SH-SY5Y (cell line): ENCODE measurements at regions not wholly inside any gene's neighbourhood (a gene's known extent, or its start where the extent isn't known, plus 50 kb on each side); places are given as distances from the start of the nearest gene placed in this dataset.

Experiments
- GATA2 ChIP-seq: IDR thresholded peaks from 2 replicates; pipeline ENCODE4 v1.6.1; 2011; ENCODE audit warnings: mild to moderate bottlenecking, low read depth, low read length
- GATA3 ChIP-seq: IDR thresholded peaks from 2 replicates; pipeline ENCODE4 v1.6.1; 2011; ENCODE audit warnings: low read depth, mild to moderate bottlenecking, low read length, moderate library complexity

- TF ChIP-seq GATA2, result no peak
- no peak for TF ChIP-seq GATA3
These were observed 182.2 kb downstream of the ZFP36L2 start for GRCh38 chr2:43044093-43044681.

DNA sequence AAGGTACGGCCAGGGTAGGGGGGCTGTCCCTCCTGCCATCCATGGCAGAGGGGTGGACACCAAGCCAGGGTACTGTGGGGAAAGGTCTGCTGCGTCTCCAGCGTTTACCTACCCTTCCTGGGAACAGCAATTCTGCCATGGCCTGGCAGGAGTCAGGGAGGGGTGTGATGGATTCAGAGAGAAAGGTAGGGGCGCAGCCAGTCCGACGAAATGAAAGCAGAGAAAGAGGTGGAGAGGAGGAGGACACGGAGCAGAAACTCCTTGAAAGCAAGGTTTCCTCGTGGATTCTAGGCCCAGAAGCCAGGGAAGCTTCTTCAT is 182.9 kb downstream of the ZFP36L2 start:
- TF ChIP-seq GATA3 (no peak), GATA2 (no peak)

DNA sequence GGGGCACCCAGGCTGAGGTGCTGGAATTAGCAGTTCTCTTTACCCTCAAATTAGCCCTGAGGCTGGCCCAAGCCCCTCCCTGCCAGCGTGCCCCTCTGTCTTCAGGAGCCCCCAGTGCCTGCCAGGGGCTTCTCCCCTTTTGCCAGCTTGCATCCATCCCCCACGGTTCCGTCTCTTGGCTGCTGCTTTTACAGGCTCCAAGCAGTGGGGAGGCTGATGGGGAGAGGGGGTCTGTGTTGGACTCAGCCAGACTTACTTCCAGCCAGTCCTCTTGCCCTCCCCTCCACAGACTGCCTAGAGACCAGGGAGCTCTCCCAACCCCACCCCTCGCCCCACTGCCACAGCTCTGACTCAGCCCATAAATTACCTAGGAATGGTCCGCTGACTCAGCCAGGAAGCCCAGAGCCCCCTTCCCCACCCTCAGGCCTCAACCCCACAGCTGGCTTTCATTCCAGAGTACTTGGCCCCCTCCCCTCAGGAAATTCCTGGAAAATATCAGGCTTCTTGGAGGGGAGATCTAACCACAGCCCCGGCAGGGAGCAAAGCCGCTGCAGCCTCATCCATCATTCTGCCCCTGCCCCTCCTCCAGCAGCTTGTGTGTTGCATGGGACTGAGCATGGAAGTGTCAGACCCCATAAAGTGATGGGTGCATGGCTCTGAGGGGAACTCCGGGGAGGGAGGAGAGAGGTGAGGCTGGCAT is 184.6 kb downstream of the ZFP36L2 start:
- TF ChIP-seq GATA3 (no peak), GATA2 (no peak)

DNA sequence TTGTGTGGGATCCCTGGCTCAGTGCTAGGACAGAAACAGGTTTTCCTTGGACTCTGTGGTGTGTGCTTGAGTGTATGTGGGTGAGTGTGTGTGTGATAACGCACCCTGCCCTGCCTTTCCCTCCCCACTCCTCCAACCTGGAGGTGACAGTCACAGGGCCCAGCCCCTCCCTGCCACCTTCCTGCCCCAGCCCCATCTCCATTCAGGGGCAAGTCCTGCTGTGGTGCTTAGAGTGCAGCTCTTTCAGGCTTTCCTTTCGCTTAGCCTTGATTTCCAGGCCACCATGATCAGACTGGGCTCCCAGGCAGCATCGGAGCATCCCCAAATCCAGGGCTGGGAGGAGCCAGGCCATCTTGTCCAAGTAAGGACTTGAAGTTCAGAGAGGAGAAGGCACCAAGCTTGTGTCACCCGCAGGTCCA is 185.2 kb downstream of the ZFP36L2 start:
- TF ChIP-seq GATA3 (no peak), GATA2 (no peak)

DNA sequence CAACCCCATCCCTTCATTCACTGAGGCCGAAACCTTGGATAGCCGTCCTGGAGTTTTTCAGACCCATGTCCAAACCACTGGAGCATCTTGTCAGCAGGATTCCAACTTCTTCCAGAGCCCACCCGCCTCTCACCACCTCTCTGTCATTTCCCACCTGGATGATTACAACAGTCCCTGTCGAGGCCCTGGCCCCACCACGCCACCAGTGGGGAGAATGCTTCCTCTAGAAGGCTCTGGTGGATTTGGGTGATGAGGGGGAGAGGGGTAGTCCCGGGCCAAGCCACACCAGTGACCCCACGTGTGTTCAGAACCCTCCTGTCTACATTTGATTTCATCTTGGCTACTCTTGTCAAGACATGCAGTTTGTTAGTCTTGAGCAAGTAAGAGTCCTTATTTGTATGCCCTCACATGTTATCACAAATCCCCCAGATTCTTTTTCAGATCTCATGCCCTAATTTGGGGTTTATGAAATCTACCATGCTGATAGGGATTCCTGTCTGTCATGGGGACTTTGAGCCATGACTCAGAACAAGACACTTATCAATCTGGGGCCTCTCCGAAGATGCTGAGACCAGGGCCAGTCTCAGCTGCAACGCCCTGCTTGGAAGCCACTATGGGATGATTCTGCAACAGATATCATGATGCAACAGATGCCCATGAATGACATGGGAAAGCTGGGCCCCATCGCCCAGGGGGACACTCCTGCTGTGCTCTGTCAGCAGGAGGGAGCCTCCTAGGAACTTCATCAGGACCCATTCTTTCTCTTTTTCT is 186.1 kb downstream of the ZFP36L2 start:
- no peak for TF ChIP-seq GATA3
- 0 out of 2 replicates have a peak, but pooled peaks have one; percentile 34 for TF ChIP-seq GATA2

DNA sequence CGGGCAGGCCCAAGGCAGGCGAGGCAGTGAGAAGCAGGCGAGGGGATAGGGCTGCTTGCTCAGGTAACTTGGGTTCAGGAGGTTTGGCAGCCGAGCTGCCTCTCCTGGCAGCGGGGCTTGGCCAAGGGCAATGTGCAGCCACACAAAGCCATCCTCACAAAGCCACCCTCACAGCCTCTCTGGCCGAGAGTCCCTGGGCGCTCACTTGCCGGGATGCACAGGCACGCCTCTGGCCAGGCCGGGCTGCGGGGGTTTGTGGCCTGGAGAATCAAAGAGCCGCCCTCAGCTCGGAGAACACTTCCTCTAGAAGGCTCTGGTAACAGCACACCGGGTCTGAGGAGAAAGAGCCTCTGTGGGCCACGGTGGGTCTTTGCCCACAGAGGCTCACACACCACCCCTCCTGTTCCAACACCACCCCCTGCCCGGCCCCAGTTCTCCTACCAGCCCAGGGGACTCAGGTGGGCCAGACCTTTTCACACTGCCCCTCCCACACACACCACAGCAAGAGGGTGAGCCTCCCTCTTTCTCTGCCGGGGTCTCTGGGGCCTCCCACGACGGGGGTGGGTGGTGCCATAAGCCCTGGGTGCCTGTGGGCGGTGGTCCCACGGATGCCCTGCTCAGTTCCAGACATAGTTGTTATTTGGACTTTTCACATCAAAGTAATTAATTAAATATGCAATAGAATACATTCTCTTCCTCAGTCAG is 186.9 kb downstream of the ZFP36L2 start:
- TF ChIP-seq GATA2, result no peak
- no peak for TF ChIP-seq GATA3

- TF ChIP-seq GATA3 (no peak), GATA2 (no peak)
These were observed 187.7 kb downstream of the ZFP36L2 start for GRCh38 chr2:43038696-43039094.

DNA sequence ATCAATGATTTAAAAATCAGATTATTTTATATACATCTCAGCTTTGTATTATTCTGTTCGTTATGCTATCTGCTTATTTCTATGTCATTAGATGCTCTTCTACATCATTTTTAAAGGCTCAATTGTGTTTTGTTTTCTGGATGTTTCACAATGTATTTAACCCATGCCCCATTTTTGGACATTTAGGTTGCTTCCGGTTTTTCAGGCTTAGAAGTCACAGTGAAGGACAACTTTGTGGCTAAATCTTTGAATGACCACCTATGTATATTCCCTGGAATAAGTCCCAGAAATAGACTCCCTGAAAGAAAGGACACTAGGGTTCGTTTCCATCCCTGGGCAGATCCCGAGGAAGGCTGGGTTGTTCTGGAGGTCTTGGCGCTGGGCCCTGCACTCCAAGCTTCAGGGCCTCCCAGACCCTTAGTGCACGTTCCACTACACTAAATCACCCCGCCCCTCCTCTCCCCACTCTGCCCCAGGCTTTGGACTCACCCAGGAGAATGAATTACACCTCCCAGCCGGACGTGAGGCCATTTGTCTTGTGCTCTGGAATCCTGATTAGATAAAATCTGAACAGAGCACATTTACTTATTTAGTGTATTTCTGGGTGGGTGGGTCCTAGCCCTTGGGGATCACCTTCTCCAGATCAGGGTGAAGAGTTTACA is 188.2 kb downstream of the ZFP36L2 start:
- TF ChIP-seq GATA2 (peak; percentile 93), GATA3 (no peak)

DNA sequence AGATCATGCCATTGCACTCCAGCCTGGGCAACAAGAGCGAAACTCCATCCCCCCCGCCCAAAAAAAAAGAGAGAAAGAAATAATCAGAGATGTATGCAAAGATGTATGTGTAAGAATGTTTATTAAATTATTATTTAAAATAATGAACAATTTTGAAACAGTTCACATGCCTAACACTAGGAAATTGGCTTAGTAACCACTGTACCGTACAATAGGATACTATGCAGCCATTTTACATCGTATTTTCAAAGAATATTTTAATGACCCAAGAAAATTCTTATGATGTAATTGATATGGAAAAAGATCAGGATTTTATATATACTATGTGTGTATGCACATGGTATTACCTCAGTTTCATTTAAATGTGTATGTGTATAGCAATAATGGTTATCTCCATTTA is 190.5 kb downstream of the ZFP36L2 start:
- TF ChIP-seq GATA2 (no peak), GATA3 (no peak)

- TF ChIP-seq GATA2 (no peak), GATA3 (no peak)
These were observed 191.5 kb downstream of the ZFP36L2 start for GRCh38 chr2:43034921-43035320.

DNA sequence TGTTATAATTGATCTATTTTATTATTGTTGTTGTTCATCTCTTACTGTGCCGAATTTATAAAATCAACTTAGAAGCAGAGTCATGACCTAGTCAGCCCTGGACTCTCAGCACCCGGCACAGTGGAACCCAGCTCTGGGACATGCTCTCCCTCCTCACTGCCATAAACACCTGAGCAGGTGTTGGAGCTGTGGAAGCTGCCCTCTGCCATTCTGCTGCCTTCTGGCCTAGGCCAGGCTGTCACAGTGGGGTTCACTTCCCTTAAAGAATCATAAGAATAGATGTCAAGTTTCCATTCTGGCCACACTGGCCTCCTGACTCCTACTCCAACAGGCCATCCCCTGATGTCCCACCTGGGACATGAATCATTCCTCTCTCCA is 192.2 kb downstream of the ZFP36L2 start:
- no peak for TF ChIP-seq GATA2
- TF ChIP-seq GATA3, result no peak

DNA sequence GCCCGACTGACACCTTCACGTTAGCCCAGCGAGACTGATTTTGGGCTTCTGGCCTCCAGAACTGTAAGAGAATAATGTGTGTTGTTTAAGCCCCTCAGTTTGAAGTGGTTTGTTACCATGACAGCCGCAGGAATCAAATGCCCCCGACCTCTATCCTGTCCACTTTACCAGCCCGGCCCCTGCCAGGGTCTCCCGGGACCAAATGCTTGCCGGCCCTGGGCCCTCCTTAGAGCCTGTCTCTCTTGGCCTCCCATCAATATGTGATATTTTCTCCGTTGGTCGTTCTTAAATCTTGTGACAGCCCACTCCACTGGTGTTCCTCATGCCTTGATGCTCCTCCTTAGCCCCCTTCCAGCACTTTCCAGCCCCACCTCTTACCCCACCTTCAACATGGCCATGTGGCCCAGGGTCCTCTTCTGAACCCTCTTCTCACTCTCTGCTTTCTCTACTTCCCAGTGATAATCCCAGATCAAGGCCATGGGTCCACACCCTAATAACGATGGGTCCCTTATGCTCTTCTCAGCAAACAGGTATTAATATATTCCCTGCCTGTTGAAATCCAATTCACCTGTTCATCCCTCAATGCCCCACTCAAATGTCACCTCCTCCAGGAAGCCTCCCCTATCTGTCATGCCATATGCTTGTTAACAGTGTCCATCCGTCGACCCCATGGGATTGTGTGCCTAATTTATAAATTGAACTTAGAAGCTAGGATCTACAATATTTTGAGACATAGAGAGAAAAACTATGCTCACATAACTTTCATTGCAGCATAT is 192.8 kb downstream of the ZFP36L2 start:
- TF ChIP-seq GATA2 (no peak), GATA3 (no peak)

DNA sequence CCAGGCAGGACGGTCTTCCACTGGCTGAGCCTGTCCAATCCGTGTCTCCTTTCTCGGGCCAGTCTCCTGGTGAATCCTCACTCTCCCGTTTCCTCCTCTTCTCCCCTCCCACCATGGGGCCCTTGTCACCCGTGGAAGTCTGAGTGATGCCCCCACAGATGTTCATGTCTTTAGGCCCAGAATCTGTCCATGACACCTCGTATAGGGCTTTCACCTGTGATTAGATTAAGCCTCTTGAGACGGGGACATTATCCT is 193.5 kb downstream of the ZFP36L2 start:
- TF ChIP-seq GATA2 (no peak), GATA3 (no peak)

DNA sequence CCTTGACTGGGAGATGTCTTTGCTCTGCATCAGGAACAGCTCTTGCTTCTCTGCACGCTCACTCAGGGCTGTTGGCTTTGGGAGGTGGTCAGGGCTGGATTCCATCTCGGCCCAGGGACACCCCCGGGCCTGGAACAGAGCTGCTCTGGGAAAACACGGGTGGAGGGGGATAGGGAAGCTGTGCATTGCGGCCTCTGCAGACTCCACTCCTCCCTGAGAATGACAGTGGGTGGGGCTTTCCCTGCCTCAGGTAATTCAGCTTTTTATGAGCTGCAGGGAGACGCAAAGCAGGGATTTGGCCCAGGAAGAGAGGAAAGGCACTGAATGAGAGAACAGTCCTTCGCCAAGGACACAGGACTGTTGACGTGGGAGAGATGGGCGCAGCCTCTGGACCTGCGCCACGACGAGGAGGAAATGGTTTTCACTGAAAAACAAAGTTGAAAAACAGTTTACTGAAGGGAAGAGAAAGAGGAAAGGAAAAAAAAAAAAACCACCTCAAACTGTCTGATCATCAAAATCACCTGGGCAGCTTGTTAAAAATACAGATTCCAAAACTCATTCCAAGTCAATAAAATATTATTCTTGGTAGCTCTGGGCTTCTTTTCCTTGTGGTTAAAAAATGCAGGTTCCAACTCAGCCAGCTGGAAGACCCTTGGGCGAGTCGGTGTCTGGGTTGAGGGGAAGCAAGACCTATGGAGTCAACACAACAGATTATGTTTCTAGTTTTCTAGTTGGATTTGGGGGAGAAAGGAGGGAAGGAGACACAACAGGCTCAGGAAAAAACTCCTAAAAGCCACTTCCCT is 194.0 kb downstream of the ZFP36L2 start:
- no peak for TF ChIP-seq GATA2
- TF ChIP-seq GATA3, result no peak
